Mammary epithelial cell (primary cell): ENCODE measurements at regions not wholly inside any gene's neighbourhood (a gene's known extent, or its start where the extent isn't known, plus 50 kb on each side); places are given as distances from the start of the nearest gene placed in this dataset.

Experiments used
- EZH2 ChIP-seq: IDR thresholded peaks from 2 replicates; pipeline ENCODE4 v1.6.1; 2012; ENCODE audit warnings: low read length, inconsistent platforms, borderline replicate concordance
- TF ChIP-seq, protein P1 (sequence below), 2 donors: IDR thresholded peaks in 1 of 2; conservative IDR thresholded peaks in 1 of 2; 2 replicates each; pipeline ENCODE4 v1.5.1; 2011 to 2012; ENCODE audit warnings: inconsistent platforms in 2 of 2, low read length in 2 of 2, mild to moderate bottlenecking in 2 of 2, control low read depth in 1 of 2, low read depth in 1 of 2; ENCODE audit not compliant: insufficient read depth in 1 of 2; ENCODE audit errors: extremely low read depth in 1 of 2

- TF ChIP-seq, protein P1, sequence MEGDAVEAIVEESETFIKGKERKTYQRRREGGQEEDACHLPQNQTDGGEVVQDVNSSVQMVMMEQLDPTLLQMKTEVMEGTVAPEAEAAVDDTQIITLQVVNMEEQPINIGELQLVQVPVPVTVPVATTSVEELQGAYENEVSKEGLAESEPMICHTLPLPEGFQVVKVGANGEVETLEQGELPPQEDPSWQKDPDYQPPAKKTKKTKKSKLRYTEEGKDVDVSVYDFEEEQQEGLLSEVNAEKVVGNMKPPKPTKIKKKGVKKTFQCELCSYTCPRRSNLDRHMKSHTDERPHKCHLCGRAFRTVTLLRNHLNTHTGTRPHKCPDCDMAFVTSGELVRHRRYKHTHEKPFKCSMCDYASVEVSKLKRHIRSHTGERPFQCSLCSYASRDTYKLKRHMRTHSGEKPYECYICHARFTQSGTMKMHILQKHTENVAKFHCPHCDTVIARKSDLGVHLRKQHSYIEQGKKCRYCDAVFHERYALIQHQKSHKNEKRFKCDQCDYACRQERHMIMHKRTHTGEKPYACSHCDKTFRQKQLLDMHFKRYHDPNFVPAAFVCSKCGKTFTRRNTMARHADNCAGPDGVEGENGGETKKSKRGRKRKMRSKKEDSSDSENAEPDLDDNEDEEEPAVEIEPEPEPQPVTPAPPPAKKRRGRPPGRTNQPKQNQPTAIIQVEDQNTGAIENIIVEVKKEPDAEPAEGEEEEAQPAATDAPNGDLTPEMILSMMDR (conservative IDR thresholded peaks at IDR 0.05 in 1 of 2, IDR thresholded peaks at IDR 0.05 in 1 of 2; ENCODE audit: extremely low read depth in 1 of 2, insufficient read depth in 1 of 2, low read depth in 1 of 2, low read length in 2 of 2): no peak
- TF ChIP-seq EZH2: no peak
Measured at GRCh38 chr1:94709891-94710581, 110.1 kb upstream of the SLC44A3 start.
